Mesenchymal stem cell (in vitro differentiated cells and primary cell): ENCODE measurements at regions not wholly inside any gene's neighbourhood (a gene's known extent, or its start where the extent isn't known, plus 50 kb on each side); places are given as distances from the start of the nearest gene placed in this dataset.

Experiments
- DNase-seq: peaks from one replicate; pipeline ENCODE4 v3.0.0-alpha.2; 2013
- H2AFZ ChIP-seq: one replicate; pipeline ENCODE4 v1.6.1; 2013; ENCODE audit warnings: low read depth, mild to moderate bottlenecking, control low read depth, inconsistent platforms, low read length, moderate library complexity
- H2AK5ac ChIP-seq: 2 replicates; pipeline ENCODE4 v1.6.1; 2013; ENCODE audit warnings: low read length, moderate library complexity, mild to moderate bottlenecking, inconsistent platforms; ENCODE audit not compliant: severe bottlenecking
- H2BK120ac ChIP-seq: one replicate; pipeline ENCODE4 v1.6.1; 2013; ENCODE audit warnings: low read depth, mild to moderate bottlenecking, inconsistent platforms, low read length, moderate library complexity
- H2BK12ac ChIP-seq, 2 experiments: one replicate each; pipeline ENCODE4 v1.6.1; 2013; ENCODE audit warnings: inconsistent platforms in 2 of 2, low read length in 2 of 2, mild to moderate bottlenecking in 2 of 2, moderate library complexity in 2 of 2, control low read depth in 1 of 2
- H2BK15ac ChIP-seq: one replicate; pipeline ENCODE4 v1.6.1; 2013; ENCODE audit warnings: mild to moderate bottlenecking, low read depth, inconsistent platforms; ENCODE audit not compliant: poor library complexity, severe bottlenecking
- H2BK5ac ChIP-seq: 2 replicates; pipeline ENCODE4 v1.6.1; 2013; ENCODE audit warnings: low read depth, mild to moderate bottlenecking, low read length, control low read depth, inconsistent platforms; ENCODE audit not compliant: poor library complexity, severe bottlenecking
- H3K14ac ChIP-seq, 2 experiments: one replicate each; pipeline ENCODE4 v1.6.1; 2013; ENCODE audit warnings: inconsistent platforms in 2 of 2, low read length in 2 of 2, control low read depth in 1 of 2, mild to moderate bottlenecking in 1 of 2, moderate library complexity in 1 of 2
- H3K18ac ChIP-seq, 2 experiments: one replicate each; pipeline ENCODE4 v1.6.1; 2013; ENCODE audit warnings: inconsistent platforms in 2 of 2, low read length in 2 of 2, control low read depth in 1 of 2, low read depth in 1 of 2, mild to moderate bottlenecking in 1 of 2
- H3K23ac ChIP-seq, 2 experiments: one replicate each; pipeline ENCODE4 v1.6.1; 2013; ENCODE audit warnings: inconsistent platforms in 2 of 2, low read length in 2 of 2, mild to moderate bottlenecking in 2 of 2, moderate library complexity in 2 of 2, control low read depth in 1 of 2
- H3K27ac ChIP-seq: 2 replicates; pipeline ENCODE4 v1.5.1; 2013; ENCODE audit warnings: mild to moderate bottlenecking, moderate library complexity, low read length, control low read depth, inconsistent platforms; ENCODE audit not compliant: poor library complexity, severe bottlenecking
- H3K27me3 ChIP-seq, 2 experiments: 2 replicates each; pipeline versions ENCODE4 v1.6.1 to v1.7.0; 2013; ENCODE audit warnings: low read length in 2 of 2, mild to moderate bottlenecking in 2 of 2, moderate library complexity in 2 of 2, control low read depth in 1 of 2, inconsistent platforms in 1 of 2; ENCODE audit not compliant: control insufficient read depth in 1 of 2, insufficient read depth in 1 of 2
- H3K36me3 ChIP-seq, 2 experiments: 2 replicates each; pipeline versions ENCODE4 v1.6.1 to v1.7.0; 2013; ENCODE audit warnings: low read length in 2 of 2, control low read depth in 1 of 2, inconsistent platforms in 1 of 2, low read depth in 1 of 2, mild to moderate bottlenecking in 1 of 2; ENCODE audit not compliant: insufficient read depth in 2 of 2, control insufficient read depth in 1 of 2
- H3K4ac ChIP-seq, 2 experiments: one replicate each; pipeline ENCODE4 v1.6.1; 2013; ENCODE audit warnings: inconsistent platforms in 2 of 2, low read length in 2 of 2, mild to moderate bottlenecking in 2 of 2, moderate library complexity in 2 of 2, control low read depth in 1 of 2, low read depth in 1 of 2
- H3K4me1 ChIP-seq: 2 replicates; pipeline ENCODE4 v1.6.1; 2013; ENCODE audit warnings: low read depth, low read length, control low read depth; ENCODE audit not compliant: control insufficient read depth, insufficient read depth
- H3K4me2 ChIP-seq: 2 replicates; pipeline ENCODE4 v1.6.1; 2013; ENCODE audit warnings: low read length, mild to moderate bottlenecking, inconsistent platforms; ENCODE audit not compliant: poor library complexity, severe bottlenecking
- H3K4me3 ChIP-seq, 2 experiments: 2 replicates each; pipeline versions ENCODE4 v1.5.1 to v1.7.0; 2013; ENCODE audit warnings: low read length in 2 of 2, mild to moderate bottlenecking in 2 of 2, control low read depth in 1 of 2, low read depth in 1 of 2; ENCODE audit not compliant: insufficient read depth in 1 of 2
- H3K79me1 ChIP-seq: replicated peaks from 2 replicates; pipeline ENCODE4 v1.6.1; 2013; ENCODE audit warnings: mild to moderate bottlenecking, control low read depth, low read length, inconsistent platforms; ENCODE audit not compliant: poor library complexity, severe bottlenecking
- H3K9ac ChIP-seq: 2 replicates; pipeline ENCODE4 v1.7.0; 2013; ENCODE audit warnings: mild to moderate bottlenecking, low read length, moderate library complexity
- H3K9me3 ChIP-seq: 2 replicates; pipeline ENCODE4 v1.7.0; 2013; ENCODE audit warnings: mild to moderate bottlenecking, low read length; ENCODE audit not compliant: control insufficient read depth
- H4K8ac ChIP-seq: one replicate; pipeline ENCODE4 v1.6.1; 2013; ENCODE audit warnings: inconsistent platforms, mild to moderate bottlenecking, low read length, moderate library complexity
- H4K91ac ChIP-seq: one replicate; pipeline ENCODE4 v1.6.1; 2013; ENCODE audit warnings: mild to moderate bottlenecking, low read length, inconsistent platforms
- WGBS: methylation state at CpG from one replicate; pipeline ENCODE4 v1.1.7; 2013; ENCODE audit warnings: mixed read lengths; 5-methylcytosine and 5-hydroxymethylcytosine counted together

DNA sequence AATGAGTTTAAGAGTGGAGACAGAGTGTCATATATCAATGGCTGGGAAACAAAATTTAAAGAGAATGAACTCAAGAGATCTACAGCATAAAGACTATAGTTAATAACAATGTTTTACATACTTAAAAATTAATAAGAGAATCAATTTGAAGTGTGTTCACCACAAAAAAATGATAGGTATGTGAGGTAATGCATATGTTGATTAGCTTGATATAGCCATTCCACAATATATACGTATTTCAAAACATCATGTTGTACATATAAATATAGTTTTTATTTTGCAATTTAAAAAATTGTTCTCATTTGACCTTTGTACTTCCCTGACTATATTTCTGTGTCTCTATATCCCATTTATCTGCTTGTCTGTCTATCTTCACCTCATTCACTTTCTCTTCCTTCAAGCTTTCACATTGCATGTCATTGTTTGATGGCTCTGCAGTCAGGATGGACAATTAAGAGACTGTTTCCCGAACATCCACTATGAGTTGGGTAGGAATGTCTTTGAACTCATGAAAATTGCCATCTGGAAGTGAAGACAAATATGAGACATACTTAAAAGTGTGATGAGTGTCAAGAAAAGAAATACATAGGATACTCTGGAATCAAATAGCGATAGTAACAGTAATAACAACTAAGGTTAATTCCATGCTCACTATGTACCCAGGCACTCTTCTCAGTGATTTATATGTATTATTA, 359.9 kb upstream of the ACTBL2 start:
- Histone ChIP-seq H2BK12ac (no peak overlapping the region), H4K91ac (no peak overlapping the region), H4K8ac (no peak overlapping the region), H3K27me3 (no peaks in the 10 kb centered on the region), H3K4ac (no peak overlapping the region), H2BK120ac (no peak overlapping the region), H3K18ac (no peak overlapping the region), H3K4me2 (no peak overlapping the region), H3K23ac (no peak overlapping the region), H3K79me1 (no peaks in the 10 kb centered on the region), H2BK5ac (peak overlapping the region; percentile 82), H3K36me3 (no peaks in the 10 kb centered on the region), H3K4me1 (peaks cover 2% of the 10 kb centered on the region), H2AFZ (no peak overlapping the region), H2AK5ac (no peak overlapping the region), H3K14ac (no peak overlapping the region), H3K4me3 (peak overlapping the region in 1 of 2 experiments; percentile 53), H3K27ac (peak overlapping the region; percentile 99), H3K9me3 (no peaks in the 10 kb centered on the region), H3K9ac (peak overlapping the region; percentile 64), H2BK15ac (no peak overlapping the region)
- WGBS: 24% methylated on average over 1 of the region's 3 CpGs
- no peak for DNase-seq

GRCh38 chr5:57841676-57842363, 359.2 kb upstream of the ACTBL2 start:
- Histone ChIP-seq H3K9ac (peak overlapping the region; percentile 64), H2AFZ (no peak overlapping the region), H2BK5ac (peak overlapping the region; percentile 82), H3K9me3 (peaks cover 3% of the 10 kb centered on the region), H3K18ac (peak overlapping the region in 1 of 2 experiments; percentile 37), H3K4me2 (no peak overlapping the region), H2BK12ac (no peak overlapping the region), H3K23ac (no peak overlapping the region), H2BK120ac (no peak overlapping the region), H4K8ac (peak overlapping the region; percentile 73), H3K4ac (no peak overlapping the region), H3K27ac (peak overlapping the region; percentile 99), H3K36me3 (no peaks in the 10 kb centered on the region), H3K4me1 (peaks cover 3% of the 10 kb centered on the region), H3K79me1 (no peaks in the 10 kb centered on the region), H2BK15ac (no peak overlapping the region), H3K4me3 (peak overlapping the region in 1 of 2 experiments; percentile 53), H3K27me3 (no peaks in the 10 kb centered on the region), H2AK5ac (peak overlapping the region; percentile 86), H3K14ac (no peak overlapping the region), H4K91ac (no peak overlapping the region)
- WGBS: 5% methylated on average over 3 of the region's 5 CpGs
- peak; percentile 86 for DNase-seq

DNA sequence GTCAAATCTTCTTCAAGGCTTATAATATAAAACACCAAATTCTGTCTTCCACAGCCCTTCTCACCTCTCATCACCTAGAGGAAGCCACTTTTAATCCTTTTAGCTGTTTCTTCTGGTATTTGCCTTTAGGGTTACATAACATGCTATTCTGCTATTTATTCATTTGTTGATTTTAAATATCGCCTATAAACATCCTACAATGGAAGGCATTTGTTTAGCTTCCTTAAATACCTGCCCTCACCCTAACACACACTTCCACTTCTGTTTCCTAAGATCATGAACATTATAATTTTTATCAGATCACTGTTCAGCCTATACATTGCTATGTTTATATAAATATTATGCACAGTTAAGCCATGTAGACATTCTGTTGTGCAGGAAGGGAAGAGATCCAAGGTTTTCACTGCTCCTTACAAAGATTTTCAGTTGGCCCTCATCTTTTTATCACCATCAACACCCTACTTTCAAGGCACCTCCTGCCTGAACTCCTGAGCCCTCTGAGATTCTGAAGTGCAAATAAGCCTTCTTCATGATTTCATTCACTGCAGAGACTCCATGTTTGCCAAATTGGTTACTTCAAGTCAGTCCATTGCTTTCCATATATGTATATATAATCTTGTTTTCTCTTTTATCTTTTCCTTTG, 356.9 kb upstream of the ACTBL2 start:
- no peak overlapping the region for H2BK120ac ChIP-seq
- no peak overlapping the region for H2BK5ac ChIP-seq
- no peak overlapping the region for H2BK15ac ChIP-seq
- no peaks in the 10 kb centered on the region for H3K27me3 ChIP-seq
- 100% methylated on average over 1 of the region's 1 CpG for WGBS
- H3K4me2 ChIP-seq: no peak overlapping the region
- H3K27ac ChIP-seq: no peak overlapping the region
- no peaks in the 10 kb centered on the region for H3K79me1 ChIP-seq
- H3K9ac ChIP-seq: no peak overlapping the region
- H2AK5ac ChIP-seq: peak overlapping the region; percentile 47
- no peak overlapping the region for H3K4ac ChIP-seq
- no peak overlapping the region for H2AFZ ChIP-seq
- H4K8ac ChIP-seq: no peak overlapping the region
- DNase-seq: no peak
- peaks cover 3% of the 10 kb centered on the region for H3K9me3 ChIP-seq
- H4K91ac ChIP-seq: no peak overlapping the region
- H3K4me3 ChIP-seq: no peak overlapping the region
- H3K4me1 ChIP-seq: peaks cover 4% of the 10 kb centered on the region
- no peak overlapping the region for H3K14ac ChIP-seq
- no peak overlapping the region for H3K23ac ChIP-seq
- no peak overlapping the region for H3K18ac ChIP-seq
- H3K36me3 ChIP-seq: no peaks in the 10 kb centered on the region
- H2BK12ac ChIP-seq: no peak overlapping the region

DNA sequence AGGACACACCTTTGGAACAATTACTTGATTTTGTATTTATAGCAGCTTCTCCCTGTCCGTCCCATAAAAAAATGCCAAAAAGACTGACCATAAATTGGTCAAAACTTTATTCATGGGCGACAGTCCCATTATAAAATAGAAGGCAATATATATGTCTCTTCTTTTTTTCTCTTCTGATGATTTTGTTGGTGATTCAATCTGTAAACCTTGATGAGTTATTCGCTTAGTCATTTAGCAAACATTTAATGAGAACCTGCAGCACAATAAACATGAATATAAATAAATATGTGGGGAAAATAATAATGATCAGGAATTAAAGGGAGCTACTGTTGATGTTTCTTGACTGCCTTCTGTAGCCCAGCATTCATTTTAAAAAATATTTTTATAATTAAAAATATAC, 356.4 kb upstream of the ACTBL2 start:
- no peak overlapping the region for H2BK120ac ChIP-seq
- H3K14ac ChIP-seq: no peak overlapping the region
- no peak overlapping the region for H3K4ac ChIP-seq
- H2BK15ac ChIP-seq: no peak overlapping the region
- peaks cover 4% of the 10 kb centered on the region for H3K4me1 ChIP-seq
- no peak overlapping the region for H4K91ac ChIP-seq
- no peak overlapping the region for H3K9ac ChIP-seq
- no peak overlapping the region for H3K4me3 ChIP-seq
- H3K23ac ChIP-seq: no peak overlapping the region
- H4K8ac ChIP-seq: no peak overlapping the region
- no peak overlapping the region for H2AK5ac ChIP-seq
- no peak overlapping the region for H2AFZ ChIP-seq
- H3K27me3 ChIP-seq: no peaks in the 10 kb centered on the region
- no peak overlapping the region for H2BK5ac ChIP-seq
- H3K79me1 ChIP-seq: no peaks in the 10 kb centered on the region
- 100% methylated on average over 1 of the region's 3 CpGs for WGBS
- no peak overlapping the region for H3K18ac ChIP-seq
- H3K27ac ChIP-seq: no peak overlapping the region
- no peak overlapping the region for H2BK12ac ChIP-seq
- no peak for DNase-seq
- H3K4me2 ChIP-seq: no peak overlapping the region
- no peaks in the 10 kb centered on the region for H3K36me3 ChIP-seq
- peaks cover 3% of the 10 kb centered on the region for H3K9me3 ChIP-seq
